ENCODE measurements at regions not wholly inside any gene's neighbourhood (a gene's known extent, or its start where the extent isn't known, plus 50 kb on each side); places are given as distances from the start of the nearest gene placed in this dataset.
A peak's percentile ranks its signal among the peaks of the same experiment; 100 is the strongest.

DNA sequence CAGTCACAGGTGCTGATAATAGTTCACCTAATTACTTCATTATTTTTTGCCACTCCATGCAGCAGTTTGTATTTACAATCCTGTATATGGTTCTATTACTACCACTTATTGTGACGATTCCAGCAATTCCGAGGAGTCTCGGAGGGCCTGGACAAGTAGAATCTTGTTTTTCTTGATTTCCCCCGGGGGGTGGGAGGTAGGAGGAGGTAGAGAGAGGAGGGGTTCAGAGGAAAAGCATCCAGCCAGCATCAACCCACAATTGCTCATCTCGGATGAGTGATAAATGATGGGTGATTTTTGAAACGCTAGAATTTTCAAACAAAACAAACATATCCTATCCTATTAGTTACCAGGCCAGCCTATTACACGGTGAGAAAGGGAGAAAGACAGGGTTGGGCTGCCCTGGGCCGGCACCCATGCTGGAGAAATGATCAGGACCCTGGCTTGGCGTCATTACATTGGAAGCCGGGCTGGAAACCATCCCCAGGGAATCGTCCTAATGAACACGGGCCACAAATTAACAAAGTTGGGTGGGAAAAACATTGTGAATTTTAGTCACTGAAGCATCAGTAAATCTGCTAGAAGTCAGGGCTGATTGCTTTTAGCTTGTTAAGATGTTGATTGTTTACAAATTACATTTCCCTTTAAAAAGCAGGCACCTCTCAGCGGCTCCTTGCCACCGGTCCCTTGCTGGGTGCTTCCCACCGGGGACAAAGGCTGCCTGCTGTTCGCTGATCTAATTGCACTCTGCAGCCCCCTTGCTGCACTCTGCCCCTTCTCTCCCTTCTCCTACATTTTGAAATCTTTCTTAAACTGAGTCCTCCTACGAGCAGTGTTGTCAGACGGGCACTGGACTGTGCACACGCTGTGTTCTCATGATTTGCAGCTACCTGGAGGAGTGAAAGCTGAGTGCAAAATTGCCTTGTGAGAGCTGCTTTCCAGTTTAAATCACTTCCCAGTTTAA is 95.5 kb downstream of the FAM204A start:
- H3K9me3 ChIP-seq (ENCODE audit: control insufficient read depth, insufficient read depth, low read length): no peaks in the 10 kb centered on the region
- peaks cover 9% of the 10 kb centered on the region for H3K4me1 ChIP-seq (ENCODE audit: control insufficient read depth, insufficient read depth, low read length)
- H3K4me3 ChIP-seq (ENCODE audit: low read depth, low read length): no peak overlapping the region
- H3K9ac ChIP-seq (ENCODE audit: low read depth, low read length): no peak overlapping the region
- H3K27me3 ChIP-seq (ENCODE audit: control insufficient read depth, insufficient read depth, low read length): peaks cover 77% of the 10 kb centered on the region
- no peaks in the 10 kb centered on the region for H3K36me3 ChIP-seq (ENCODE audit: control insufficient read depth, insufficient read depth, low read length)

DNA sequence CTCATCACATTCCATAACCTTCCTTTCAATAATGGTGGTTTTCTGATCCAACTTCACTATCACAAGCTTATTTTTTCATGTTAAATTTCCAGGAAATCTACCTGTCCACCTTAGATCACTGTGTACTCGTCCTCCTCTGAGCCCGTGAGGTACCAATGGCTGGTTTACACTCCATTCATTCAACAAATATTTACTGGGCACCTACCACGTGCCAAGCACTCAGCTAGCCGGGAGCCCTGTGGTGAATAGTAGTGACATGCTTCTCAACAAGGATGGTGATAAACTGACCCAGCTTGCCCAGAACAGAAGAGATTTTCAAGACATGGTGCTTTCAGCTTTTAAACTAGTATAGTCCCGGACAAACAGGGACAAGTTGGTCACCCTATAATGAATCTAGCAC is 98.2 kb downstream of the FAM204A start:
- H3K36me3 ChIP-seq (ENCODE audit: control insufficient read depth, insufficient read depth, low read length): no peaks in the 10 kb centered on the region
- H3K27me3 ChIP-seq (ENCODE audit: control insufficient read depth, insufficient read depth, low read length): peaks cover 62% of the 10 kb centered on the region
- H3K4me1 ChIP-seq (ENCODE audit: control insufficient read depth, insufficient read depth, low read length): peaks cover 9% of the 10 kb centered on the region
- no peak overlapping the region for H3K9ac ChIP-seq (ENCODE audit: low read depth, low read length)
- no peaks in the 10 kb centered on the region for H3K9me3 ChIP-seq (ENCODE audit: control insufficient read depth, insufficient read depth, low read length)
- H3K4me3 ChIP-seq (ENCODE audit: low read depth, low read length): no peak overlapping the region

DNA sequence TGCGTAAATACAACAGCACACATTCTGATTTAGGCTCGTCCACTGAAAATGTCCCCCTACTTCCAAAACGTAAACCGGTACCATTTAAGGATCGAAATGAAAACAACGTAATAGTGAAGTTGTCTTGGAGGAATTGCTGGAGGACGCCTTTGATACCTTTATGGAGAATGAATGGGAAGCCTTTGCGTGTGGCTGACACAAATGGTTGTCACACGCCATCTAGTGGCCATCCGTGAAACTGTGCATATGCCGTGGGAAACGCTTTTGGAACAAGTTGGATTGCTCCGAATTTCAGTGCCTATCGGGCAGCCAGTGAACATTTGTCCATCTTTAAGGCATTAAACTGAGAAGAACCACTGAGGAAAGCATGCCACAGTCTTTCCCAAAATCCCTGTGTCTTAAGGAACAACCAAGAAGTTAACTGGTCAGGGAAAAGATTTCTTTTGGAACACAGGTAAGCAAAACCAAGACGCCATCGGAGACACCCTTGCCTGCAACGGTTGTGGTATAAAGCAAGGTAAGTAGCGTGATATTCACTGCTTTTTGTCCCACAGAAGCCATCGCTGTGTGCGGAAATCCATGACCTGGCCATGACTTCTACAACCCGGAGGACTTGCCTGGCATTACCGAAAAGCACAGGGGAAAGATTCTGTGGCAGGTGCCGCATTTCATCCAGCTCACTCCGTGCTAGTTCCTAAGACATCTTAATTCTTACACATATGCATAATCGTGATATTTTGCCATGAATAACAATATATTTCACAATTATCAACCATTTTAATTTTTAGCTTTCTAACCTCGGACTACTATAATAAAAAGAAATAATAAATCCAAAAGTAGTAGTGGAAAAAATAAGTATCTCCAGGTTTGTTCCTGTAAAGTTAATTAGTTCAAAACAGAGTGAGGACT is 100.6 kb downstream of the FAM204A start:
- Histone ChIP-seq H3K9ac (ENCODE audit: low read depth, low read length) (peak overlapping the region; percentile 12), H3K4me3 (ENCODE audit: low read depth, low read length) (peak overlapping the region; percentile 23), H3K9me3 (ENCODE audit: control insufficient read depth, insufficient read depth, low read length) (no peaks in the 10 kb centered on the region), H3K27me3 (ENCODE audit: control insufficient read depth, insufficient read depth, low read length) (peaks cover 44% of the 10 kb centered on the region), H3K36me3 (ENCODE audit: control insufficient read depth, insufficient read depth, low read length) (no peaks in the 10 kb centered on the region), H3K4me1 (ENCODE audit: control insufficient read depth, insufficient read depth, low read length) (peaks cover 2% of the 10 kb centered on the region)

DNA sequence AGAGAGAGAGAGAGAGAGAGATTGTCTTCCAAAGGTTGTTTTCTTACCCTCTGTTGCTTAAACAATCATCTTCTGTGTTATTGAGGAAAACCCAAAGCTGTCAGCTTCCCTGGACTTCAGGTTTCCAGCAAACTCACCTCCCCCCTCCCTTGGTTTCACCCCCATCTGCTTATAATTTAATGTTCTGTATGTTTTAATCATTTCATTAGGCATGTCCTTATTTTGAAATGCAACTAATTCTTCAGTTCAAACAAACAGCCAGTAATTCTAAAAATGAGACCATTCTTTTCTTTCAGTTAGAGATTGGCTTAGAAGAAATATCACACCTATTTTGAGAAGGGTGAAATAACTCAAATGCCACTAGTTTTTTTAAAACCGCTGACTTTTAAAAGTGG is 102.9 kb downstream of the FAM204A start:
- Histone ChIP-seq H3K27me3 (ENCODE audit: control insufficient read depth, insufficient read depth, low read length) (peaks cover 28% of the 10 kb centered on the region), H3K4me1 (ENCODE audit: control insufficient read depth, insufficient read depth, low read length) (no peaks in the 10 kb centered on the region), H3K36me3 (ENCODE audit: control insufficient read depth, insufficient read depth, low read length) (no peaks in the 10 kb centered on the region), H3K9ac (ENCODE audit: low read depth, low read length) (no peak overlapping the region), H3K9me3 (ENCODE audit: control insufficient read depth, insufficient read depth, low read length) (no peaks in the 10 kb centered on the region), H3K4me3 (ENCODE audit: low read depth, low read length) (no peak overlapping the region)

DNA sequence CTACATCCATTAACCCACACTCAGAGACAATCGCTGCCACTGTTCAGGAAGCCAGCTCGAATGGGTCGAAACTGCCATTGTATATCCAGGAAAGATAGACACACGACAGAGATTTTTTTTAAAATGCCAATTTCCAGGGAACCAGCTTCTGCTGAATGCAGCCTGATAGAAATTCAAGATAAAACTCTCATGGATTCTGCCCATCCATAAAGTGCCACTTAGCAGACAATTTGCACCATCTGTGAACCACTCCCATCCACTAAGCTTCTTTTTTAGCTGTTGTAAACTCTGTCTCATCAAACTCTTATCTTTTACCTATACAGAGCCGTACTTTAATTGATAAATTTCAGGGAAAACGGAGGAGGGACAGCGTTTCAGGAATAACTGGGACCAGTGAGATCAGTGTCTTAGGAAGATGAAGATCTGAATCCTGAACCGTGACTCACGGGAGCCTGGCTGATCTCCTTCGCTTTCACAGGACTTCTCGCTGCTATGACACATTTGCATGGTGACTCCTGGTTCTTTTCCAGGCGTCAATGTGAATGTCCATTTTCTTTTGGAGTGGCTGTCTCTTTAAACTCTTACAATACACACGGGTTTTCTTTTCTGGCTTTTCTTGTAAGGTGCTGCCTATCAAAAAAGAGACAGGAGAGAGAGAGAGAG is 103.4 kb downstream of the FAM204A start:
- no peaks in the 10 kb centered on the region for H3K4me1 ChIP-seq (ENCODE audit: control insufficient read depth, insufficient read depth, low read length)
- no peaks in the 10 kb centered on the region for H3K36me3 ChIP-seq (ENCODE audit: control insufficient read depth, insufficient read depth, low read length)
- H3K9ac ChIP-seq (ENCODE audit: low read depth, low read length): no peak overlapping the region
- H3K4me3 ChIP-seq (ENCODE audit: low read depth, low read length): no peak overlapping the region
- H3K27me3 ChIP-seq (ENCODE audit: control insufficient read depth, insufficient read depth, low read length): peaks cover 23% of the 10 kb centered on the region
- H3K9me3 ChIP-seq (ENCODE audit: control insufficient read depth, insufficient read depth, low read length): no peaks in the 10 kb centered on the region

DNA sequence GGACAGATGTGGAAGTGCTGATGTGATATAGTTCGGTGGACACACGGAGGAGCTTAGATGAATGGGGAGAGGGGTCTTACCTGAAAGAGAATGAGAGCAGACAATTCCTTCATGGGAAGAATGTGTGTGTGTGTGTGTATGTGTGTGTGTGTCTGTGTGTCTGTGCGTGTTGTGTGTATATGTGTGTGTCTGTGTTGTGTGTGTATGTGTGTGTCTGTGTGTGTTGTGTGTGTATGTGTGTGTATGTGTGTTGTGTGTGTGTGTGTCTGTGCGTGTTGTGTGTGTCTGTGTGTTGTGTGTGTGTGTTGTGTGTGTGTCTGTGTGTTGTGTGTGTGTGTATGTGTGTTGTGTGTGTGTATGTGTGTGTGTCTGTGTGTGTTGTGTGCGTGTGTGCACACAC is 104.2 kb downstream of the FAM204A start:
- Histone ChIP-seq H3K9ac (ENCODE audit: low read depth, low read length) (no peak overlapping the region), H3K27me3 (ENCODE audit: control insufficient read depth, insufficient read depth, low read length) (peaks cover 15% of the 10 kb centered on the region), H3K4me1 (ENCODE audit: control insufficient read depth, insufficient read depth, low read length) (no peaks in the 10 kb centered on the region), H3K36me3 (ENCODE audit: control insufficient read depth, insufficient read depth, low read length) (no peaks in the 10 kb centered on the region), H3K9me3 (ENCODE audit: control insufficient read depth, insufficient read depth, low read length) (no peaks in the 10 kb centered on the region), H3K4me3 (ENCODE audit: low read depth, low read length) (no peak overlapping the region)

DNA sequence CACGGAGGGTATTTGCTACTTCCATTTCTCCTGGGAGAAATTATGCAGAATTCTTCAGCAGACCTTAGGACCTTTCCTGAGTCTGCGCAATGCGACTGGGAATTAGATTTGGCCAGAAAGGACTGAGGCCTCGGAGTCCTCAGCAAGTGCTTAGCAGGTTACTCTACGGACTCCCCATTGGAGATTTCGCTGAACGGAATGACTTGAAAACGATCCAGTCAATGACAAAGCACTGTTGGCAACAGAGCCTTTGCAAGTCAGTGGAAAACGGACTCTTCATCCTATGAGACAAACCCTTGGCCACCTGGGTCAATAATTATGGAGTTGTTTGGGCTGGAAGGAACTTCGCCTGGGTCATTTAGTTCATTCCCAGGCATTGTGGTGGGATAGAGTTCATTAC is 107.4 kb downstream of the FAM204A start:
- H3K36me3 ChIP-seq (ENCODE audit: control insufficient read depth, insufficient read depth, low read length): no peaks in the 10 kb centered on the region
- H3K9ac ChIP-seq (ENCODE audit: low read depth, low read length): no peak overlapping the region
- H3K4me3 ChIP-seq (ENCODE audit: low read depth, low read length): no peak overlapping the region
- H3K27me3 ChIP-seq (ENCODE audit: control insufficient read depth, insufficient read depth, low read length): no peaks in the 10 kb centered on the region
- H3K9me3 ChIP-seq (ENCODE audit: control insufficient read depth, insufficient read depth, low read length): no peaks in the 10 kb centered on the region
- no peaks in the 10 kb centered on the region for H3K4me1 ChIP-seq (ENCODE audit: control insufficient read depth, insufficient read depth, low read length)

DNA sequence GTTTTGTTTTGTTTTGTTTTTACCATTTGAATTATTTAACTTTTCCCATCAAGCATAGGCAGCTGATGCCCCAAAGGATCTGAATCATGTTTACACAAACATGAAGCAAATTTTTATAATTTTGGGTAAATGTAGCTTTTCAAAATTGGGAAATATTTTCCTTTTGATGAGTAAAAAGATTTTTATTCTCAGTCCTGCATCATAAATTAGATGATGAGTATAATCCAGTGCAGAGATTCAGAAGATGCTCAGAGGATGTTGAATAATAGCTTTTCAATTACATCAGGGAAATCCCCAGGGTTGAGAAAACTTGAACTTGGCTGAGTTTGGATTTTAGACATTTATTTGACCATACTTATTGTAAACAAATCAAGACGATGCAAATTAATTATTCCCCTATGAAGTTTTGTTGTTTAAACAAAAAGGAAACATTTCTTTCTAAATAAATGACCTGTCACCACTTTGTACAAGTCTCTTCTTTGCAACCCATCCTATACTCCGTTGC is 121.7 kb downstream of the FAM204A start:
- Histone ChIP-seq H3K36me3 (ENCODE audit: control insufficient read depth, insufficient read depth, low read length) (no peaks in the 10 kb centered on the region), H3K27me3 (ENCODE audit: control insufficient read depth, insufficient read depth, low read length) (no peaks in the 10 kb centered on the region), H3K4me1 (ENCODE audit: control insufficient read depth, insufficient read depth, low read length) (no peaks in the 10 kb centered on the region), H3K9ac (ENCODE audit: low read depth, low read length) (no peak overlapping the region), H3K4me3 (ENCODE audit: low read depth, low read length) (no peak overlapping the region), H3K9me3 (ENCODE audit: control insufficient read depth, insufficient read depth, low read length) (no peaks in the 10 kb centered on the region)

DNA sequence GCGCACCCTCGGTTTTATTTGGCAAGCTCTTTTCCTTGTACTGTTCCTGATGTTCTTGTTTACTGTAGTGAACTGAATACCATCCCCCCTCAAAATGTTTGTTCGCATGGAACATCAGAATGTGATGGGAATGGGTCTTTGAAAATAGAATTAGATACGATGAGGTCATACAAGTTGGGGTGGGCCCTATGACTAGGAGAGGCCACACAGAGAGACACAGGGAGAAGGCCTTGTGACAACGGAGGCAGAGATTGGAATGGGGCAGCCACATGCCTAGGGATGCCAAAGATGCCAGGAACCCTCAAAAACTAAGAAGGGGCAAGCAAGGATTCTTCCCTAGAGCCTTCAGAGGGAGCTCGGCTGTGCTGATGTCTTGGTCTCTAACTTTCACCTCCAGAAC is 123.6 kb downstream of the FAM204A start:
- Histone ChIP-seq H3K9me3 (ENCODE audit: control insufficient read depth, insufficient read depth, low read length) (no peaks in the 10 kb centered on the region), H3K9ac (ENCODE audit: low read depth, low read length) (no peak overlapping the region), H3K4me1 (ENCODE audit: control insufficient read depth, insufficient read depth, low read length) (no peaks in the 10 kb centered on the region), H3K4me3 (ENCODE audit: low read depth, low read length) (no peak overlapping the region), H3K27me3 (ENCODE audit: control insufficient read depth, insufficient read depth, low read length) (no peaks in the 10 kb centered on the region), H3K36me3 (ENCODE audit: control insufficient read depth, insufficient read depth, low read length) (no peaks in the 10 kb centered on the region)

DNA sequence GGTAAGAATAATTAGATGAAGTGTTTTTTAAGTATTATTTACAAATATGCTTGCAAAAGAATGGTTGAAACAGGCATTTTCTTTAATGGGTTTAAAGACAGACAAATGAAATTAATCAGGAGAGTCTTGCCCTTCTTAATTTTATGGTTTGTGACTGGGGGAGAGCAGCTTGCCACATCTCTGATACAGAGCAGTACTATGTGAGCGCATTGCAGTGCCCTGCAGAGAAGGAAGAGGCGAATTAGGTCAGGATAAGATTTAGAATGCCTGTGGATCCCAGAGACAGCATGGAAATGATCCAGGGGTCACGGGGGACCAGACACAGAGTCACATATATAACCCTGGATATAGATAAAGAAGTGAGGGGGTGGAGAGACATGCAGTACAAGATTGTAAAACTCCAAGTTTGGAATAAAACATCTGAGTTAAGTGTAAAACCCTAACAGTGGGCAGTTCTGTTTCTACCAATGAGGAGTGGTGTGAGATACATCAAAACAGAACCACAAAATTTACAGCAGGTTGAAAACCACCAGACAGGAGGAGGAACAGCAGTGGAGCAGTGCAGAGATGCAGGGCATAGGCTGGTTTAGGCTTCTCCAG is 125.5 kb downstream of the FAM204A start:
- no peaks in the 10 kb centered on the region for H3K9me3 ChIP-seq (ENCODE audit: control insufficient read depth, insufficient read depth, low read length)
- no peaks in the 10 kb centered on the region for H3K36me3 ChIP-seq (ENCODE audit: control insufficient read depth, insufficient read depth, low read length)
- H3K4me3 ChIP-seq (ENCODE audit: low read depth, low read length): no peak overlapping the region
- no peak overlapping the region for H3K9ac ChIP-seq (ENCODE audit: low read depth, low read length)
- H3K27me3 ChIP-seq (ENCODE audit: control insufficient read depth, insufficient read depth, low read length): no peaks in the 10 kb centered on the region
- no peaks in the 10 kb centered on the region for H3K4me1 ChIP-seq (ENCODE audit: control insufficient read depth, insufficient read depth, low read length)

DNA sequence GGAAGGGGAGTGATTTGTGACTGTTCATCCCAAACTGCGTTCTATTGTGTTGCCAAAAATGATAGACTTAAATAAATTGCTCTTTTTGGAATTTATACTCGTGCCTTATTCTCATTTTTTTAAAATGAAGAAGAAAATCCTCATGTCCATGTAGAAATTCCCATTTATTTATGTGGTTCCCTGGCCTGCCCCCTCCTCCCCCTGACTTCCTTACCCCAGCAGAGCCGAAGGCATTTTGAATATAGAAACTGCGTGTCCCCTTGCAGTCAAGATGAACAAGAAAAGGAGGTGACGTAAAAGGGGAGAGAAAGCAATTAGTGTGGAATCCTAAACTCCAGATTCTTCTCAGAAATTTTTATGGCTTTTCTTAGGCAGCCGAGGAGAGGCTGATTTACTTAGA is 126.1 kb downstream of the FAM204A start:
- H3K9ac ChIP-seq (ENCODE audit: low read depth, low read length): no peak overlapping the region
- H3K27me3 ChIP-seq (ENCODE audit: control insufficient read depth, insufficient read depth, low read length): no peaks in the 10 kb centered on the region
- H3K36me3 ChIP-seq (ENCODE audit: control insufficient read depth, insufficient read depth, low read length): no peaks in the 10 kb centered on the region
- no peaks in the 10 kb centered on the region for H3K4me1 ChIP-seq (ENCODE audit: control insufficient read depth, insufficient read depth, low read length)
- H3K4me3 ChIP-seq (ENCODE audit: low read depth, low read length): no peak overlapping the region
- no peaks in the 10 kb centered on the region for H3K9me3 ChIP-seq (ENCODE audit: control insufficient read depth, insufficient read depth, low read length)
